Left lung (tissue), 4 donors: ENCODE measurements at regions not wholly inside any gene's neighbourhood (a gene's known extent, or its start where the extent isn't known, plus 50 kb on each side); places are given as distances from the start of the nearest gene placed in this dataset.
"Not testable (repeated sequence)": the region's sequence is repeated elsewhere in the genome, so short reads cannot be mapped to it uniquely, and the experiment has no call there.

Experiments used
- ATAC-seq: fragments of 200-7000 bp; cut with Tn5 transposase; one replicate; pipeline ENCODE4 v1.9.1; 2020; ENCODE audit warnings: moderate library complexity
- DNase-seq, 4 donors: peaks; one replicate each; pipeline ENCODE4 v3.0.0-alpha.2; 2013 to 2020
- H3K27ac ChIP-seq, 2 donors: fragments of 200-600 bp; sonication (generic) in 1 of 2; one replicate each; pipeline versions ENCODE4 v1.5.0 to v1.8.0; 2020 to 2021
- H3K27me3 ChIP-seq, 2 donors: fragments of 200-600 bp; sonication (generic) in 1 of 2; one replicate each; pipeline versions ENCODE4 v1.5.0 to v1.8.0; 2020 to 2021
- H3K36me3 ChIP-seq, 2 donors: fragments of 200-600 bp; sonication (generic) in 1 of 2; one replicate each; pipeline versions ENCODE4 v1.5.0 to v1.8.0; 2020 to 2021
- H3K4me1 ChIP-seq, 2 donors: fragments of 200-600 bp; one replicate each; pipeline ENCODE4 v1.8.0; 2021
- H3K4me3 ChIP-seq, 2 donors: fragments of 200-600 bp; sonication (generic) in 1 of 2; one replicate each; pipeline versions ENCODE4 v1.5.0 to v1.8.0; 2020 to 2021; ENCODE audit warnings: mild to moderate bottlenecking in 1 of 2
- H3K9me3 ChIP-seq, 2 donors: fragments of 200-600 bp; sonication (generic) in 1 of 2; one replicate each; pipeline versions ENCODE4 v1.5.0 to v1.8.0; 2020 to 2021
- intact Hi-C, 2 donors: fragments of 100-400 bp; cut with DNase I; formaldehyde crosslinking; loops; one replicate each; pipeline versions ENCODE4 v1.11.2 to v1.14.2; 2022
- TF ChIP-seq, protein P1 (sequence below), 2 donors: fragments of 200-600 bp; sonication (generic) in 1 of 2; IDR thresholded peaks; one replicate each; pipeline versions ENCODE4 v1.5.0 to v1.8.0; 2021; ENCODE audit warnings: antibody characterized with exemption in 2 of 2
- donor health status: DM: no; HTN: yes; CAD: no.
- donor health status: DM: no; HTN: no; CAD: no.

- no peak for DNase-seq
- Histone ChIP-seq H3K36me3 (no peaks in the 10 kb centered on the region), H3K27me3 (no peaks in the 10 kb centered on the region), H3K4me1 (no peaks in the 10 kb centered on the region), H3K27ac (no peak overlapping the region), H3K4me3 (no peak overlapping the region), H3K9me3 (no peaks in the 10 kb centered on the region)
- TF ChIP-seq, protein P1, sequence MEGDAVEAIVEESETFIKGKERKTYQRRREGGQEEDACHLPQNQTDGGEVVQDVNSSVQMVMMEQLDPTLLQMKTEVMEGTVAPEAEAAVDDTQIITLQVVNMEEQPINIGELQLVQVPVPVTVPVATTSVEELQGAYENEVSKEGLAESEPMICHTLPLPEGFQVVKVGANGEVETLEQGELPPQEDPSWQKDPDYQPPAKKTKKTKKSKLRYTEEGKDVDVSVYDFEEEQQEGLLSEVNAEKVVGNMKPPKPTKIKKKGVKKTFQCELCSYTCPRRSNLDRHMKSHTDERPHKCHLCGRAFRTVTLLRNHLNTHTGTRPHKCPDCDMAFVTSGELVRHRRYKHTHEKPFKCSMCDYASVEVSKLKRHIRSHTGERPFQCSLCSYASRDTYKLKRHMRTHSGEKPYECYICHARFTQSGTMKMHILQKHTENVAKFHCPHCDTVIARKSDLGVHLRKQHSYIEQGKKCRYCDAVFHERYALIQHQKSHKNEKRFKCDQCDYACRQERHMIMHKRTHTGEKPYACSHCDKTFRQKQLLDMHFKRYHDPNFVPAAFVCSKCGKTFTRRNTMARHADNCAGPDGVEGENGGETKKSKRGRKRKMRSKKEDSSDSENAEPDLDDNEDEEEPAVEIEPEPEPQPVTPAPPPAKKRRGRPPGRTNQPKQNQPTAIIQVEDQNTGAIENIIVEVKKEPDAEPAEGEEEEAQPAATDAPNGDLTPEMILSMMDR (IDR thresholded peaks at IDR 0.05) = no peak
- no peak for ATAC-seq
- intact Hi-C loops = loop anchor here in 1 of 2 donors (10.0 kb wide), 1 partner anchor 457 kb away; no protein-coding TSS in a partner anchor
Measured at GRCh38 chr1:181931873-181932272, 129.6 kb downstream of the ZNF648 start.

- TF ChIP-seq, protein P1 (IDR thresholded peaks at IDR 0.05) = no peak
Measured at GRCh38 chr1:181930187-181930586, 131.3 kb downstream of the ZNF648 start.

DNA sequence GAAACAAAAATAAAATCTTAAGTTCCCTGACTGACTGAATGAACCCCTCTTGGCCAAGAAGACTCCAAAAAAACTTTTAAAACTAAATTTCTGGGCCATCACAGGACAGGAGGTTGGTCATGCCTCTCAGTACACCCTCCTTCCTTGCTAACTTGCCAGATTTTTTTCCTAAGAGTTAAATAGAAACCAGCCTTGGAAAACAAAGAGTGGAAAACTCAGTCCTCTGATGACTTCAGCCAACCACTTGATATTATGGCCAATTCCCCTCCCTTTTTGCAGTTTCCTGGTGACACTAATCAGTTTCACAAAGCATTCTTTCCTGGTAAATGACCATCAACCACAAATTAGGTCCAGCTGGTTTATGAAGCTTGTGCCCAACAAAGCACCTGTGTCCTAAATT, 134.8 kb downstream of the ZNF648 start:
- Histone ChIP-seq H3K9me3 (peaks cover 0 to 2% of the 10 kb centered on the region in 2 donors), H3K27me3 (no peaks in the 10 kb centered on the region), H3K36me3 (no peaks in the 10 kb centered on the region), H3K27ac (no peak overlapping the region), H3K4me3 (no peak overlapping the region), H3K4me1 (no peaks in the 10 kb centered on the region)
- intact Hi-C loops = no loop called here
- no peak for ATAC-seq
- TF ChIP-seq, protein P1 (IDR thresholded peaks at IDR 0.05) = no peak
- DNase-seq = no peak

More at GRCh38 chr1:181930187-181930586, 131.3 kb downstream of the ZNF648 start:
- Histone ChIP-seq H3K27ac (no peak overlapping the region), H3K4me1 (no peaks in the 10 kb centered on the region), H3K4me3 (no peak overlapping the region), H3K36me3 (no peaks in the 10 kb centered on the region), H3K9me3 (no peaks in the 10 kb centered on the region), H3K27me3 (no peaks in the 10 kb centered on the region)
- ATAC-seq (no peak), DNase-seq (no peak)
- intact Hi-C loops = loop anchor here in 1 of 2 donors (10.0 kb wide), 1 partner anchor 455 kb away; no protein-coding TSS in a partner anchor

- H3K27ac ChIP-seq, intact Hi-C loops, DNase-seq, H3K9me3 ChIP-seq, H3K27me3 ChIP-seq, H3K36me3 ChIP-seq, ATAC-seq, H3K4me1 ChIP-seq, H3K4me3 ChIP-seq: not testable (repeated sequence)
Measured at GRCh38 chr1:181924034-181924433, 137.5 kb downstream of the ZNF648 start.

DNA sequence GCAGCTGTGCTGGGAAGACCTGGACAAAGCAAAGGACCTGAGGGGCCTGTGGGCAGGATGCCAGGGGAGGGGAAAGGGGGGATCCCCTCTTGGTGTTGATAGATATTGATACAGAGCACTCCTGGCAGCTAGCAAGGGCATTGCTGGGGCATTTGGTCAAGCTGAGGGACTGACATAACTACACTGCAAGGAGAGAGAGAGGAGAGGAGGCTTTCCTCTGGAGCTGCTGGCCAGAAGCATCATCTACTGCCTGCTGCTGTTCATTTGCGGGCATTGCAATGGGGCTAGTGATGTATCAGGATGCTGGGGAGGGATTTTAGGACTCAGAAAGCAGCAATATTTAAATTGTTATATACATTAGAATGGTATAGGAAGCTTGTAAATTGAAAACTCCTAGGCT, 142.0 kb downstream of the ZNF648 start:
- intact Hi-C loops = no loop called here
- Histone ChIP-seq H3K36me3 (no peaks in the 10 kb centered on the region), H3K4me3 (no peak overlapping the region), H3K4me1 (no peaks in the 10 kb centered on the region), H3K27ac (no peak overlapping the region), H3K27me3 (no peaks in the 10 kb centered on the region), H3K9me3 (peaks cover 0 to 10% of the 10 kb centered on the region in 2 donors)
- DNase-seq (no peak), ATAC-seq (no peak)
- TF ChIP-seq, protein P1 (IDR thresholded peaks at IDR 0.05) = no peak

GRCh38 chr1:181918880-181919525, 142.5 kb downstream of the ZNF648 start:
- TF ChIP-seq, protein P1 (IDR thresholded peaks at IDR 0.05) = no peak
- Histone ChIP-seq H3K9me3 (peaks cover 0 to 10% of the 10 kb centered on the region in 2 donors), H3K36me3 (no peaks in the 10 kb centered on the region), H3K27ac (no peak overlapping the region), H3K4me1 (no peaks in the 10 kb centered on the region), H3K27me3 (no peaks in the 10 kb centered on the region), H3K4me3 (no peak overlapping the region)
- ATAC-seq (no peak), DNase-seq (no peak)
- intact Hi-C loops = no loop called here
